ENCODE measurements at regions not wholly inside any gene's neighbourhood (a gene's known extent, or its start where the extent isn't known, plus 50 kb on each side); places are given as distances from the start of the nearest gene placed in this dataset.

GRCh38 chr4:42824278-42824977, 68.1 kb upstream of the GRXCR1 start:
- TF ChIP-seq POLR2A (IDR thresholded peaks at IDR 0.05) (no peak), POLR2AphosphoS5 (IDR thresholded peaks at IDR 0.05) (no peak)
- TF ChIP-seq, protein P1, sequence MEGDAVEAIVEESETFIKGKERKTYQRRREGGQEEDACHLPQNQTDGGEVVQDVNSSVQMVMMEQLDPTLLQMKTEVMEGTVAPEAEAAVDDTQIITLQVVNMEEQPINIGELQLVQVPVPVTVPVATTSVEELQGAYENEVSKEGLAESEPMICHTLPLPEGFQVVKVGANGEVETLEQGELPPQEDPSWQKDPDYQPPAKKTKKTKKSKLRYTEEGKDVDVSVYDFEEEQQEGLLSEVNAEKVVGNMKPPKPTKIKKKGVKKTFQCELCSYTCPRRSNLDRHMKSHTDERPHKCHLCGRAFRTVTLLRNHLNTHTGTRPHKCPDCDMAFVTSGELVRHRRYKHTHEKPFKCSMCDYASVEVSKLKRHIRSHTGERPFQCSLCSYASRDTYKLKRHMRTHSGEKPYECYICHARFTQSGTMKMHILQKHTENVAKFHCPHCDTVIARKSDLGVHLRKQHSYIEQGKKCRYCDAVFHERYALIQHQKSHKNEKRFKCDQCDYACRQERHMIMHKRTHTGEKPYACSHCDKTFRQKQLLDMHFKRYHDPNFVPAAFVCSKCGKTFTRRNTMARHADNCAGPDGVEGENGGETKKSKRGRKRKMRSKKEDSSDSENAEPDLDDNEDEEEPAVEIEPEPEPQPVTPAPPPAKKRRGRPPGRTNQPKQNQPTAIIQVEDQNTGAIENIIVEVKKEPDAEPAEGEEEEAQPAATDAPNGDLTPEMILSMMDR (IDR thresholded peaks at IDR 0.05) = no peak
- no peak for DNase-seq (ENCODE audit: low spot score)
- Histone ChIP-seq H3K9me3 (no peaks in the 10 kb centered on the region), H3K4me1 (replicated peaks) (no peaks in the 10 kb centered on the region), H3K27me3 (replicated peaks; ENCODE audit: insufficient read depth) (no peaks in the 10 kb centered on the region), H3K4me3 (no peak overlapping the region), H3K36me3 (no peaks in the 10 kb centered on the region), H3K27ac (no peak overlapping the region)
- 47% methylated on average over 1 of the region's 1 CpG for whole genome bisulfite sequencing
- intact Hi-C loops (cut with DNase I) = no loop called here

GRCh38 chr4:42821230-42821629, 71.3 kb upstream of the GRXCR1 start:
- H3K27me3 ChIP-seq (replicated peaks; ENCODE audit: insufficient read depth) = no peaks in the 10 kb centered on the region
- DNase-seq (ENCODE audit: low spot score) = no peak
- no peaks in the 10 kb centered on the region for H3K36me3 ChIP-seq
- no peak for TF ChIP-seq POLR2A (IDR thresholded peaks at IDR 0.05)
- TF ChIP-seq POLR2AphosphoS5 (IDR thresholded peaks at IDR 0.05) = no peak
- TF ChIP-seq, protein P1 (IDR thresholded peaks at IDR 0.05) = no peak
- intact Hi-C loops (cut with DNase I) = no loop called here
- no peak overlapping the region for H3K4me3 ChIP-seq
- no peaks in the 10 kb centered on the region for H3K9me3 ChIP-seq
- no peaks in the 10 kb centered on the region for H3K4me1 ChIP-seq (replicated peaks)
- H3K27ac ChIP-seq = no peak overlapping the region

DNA sequence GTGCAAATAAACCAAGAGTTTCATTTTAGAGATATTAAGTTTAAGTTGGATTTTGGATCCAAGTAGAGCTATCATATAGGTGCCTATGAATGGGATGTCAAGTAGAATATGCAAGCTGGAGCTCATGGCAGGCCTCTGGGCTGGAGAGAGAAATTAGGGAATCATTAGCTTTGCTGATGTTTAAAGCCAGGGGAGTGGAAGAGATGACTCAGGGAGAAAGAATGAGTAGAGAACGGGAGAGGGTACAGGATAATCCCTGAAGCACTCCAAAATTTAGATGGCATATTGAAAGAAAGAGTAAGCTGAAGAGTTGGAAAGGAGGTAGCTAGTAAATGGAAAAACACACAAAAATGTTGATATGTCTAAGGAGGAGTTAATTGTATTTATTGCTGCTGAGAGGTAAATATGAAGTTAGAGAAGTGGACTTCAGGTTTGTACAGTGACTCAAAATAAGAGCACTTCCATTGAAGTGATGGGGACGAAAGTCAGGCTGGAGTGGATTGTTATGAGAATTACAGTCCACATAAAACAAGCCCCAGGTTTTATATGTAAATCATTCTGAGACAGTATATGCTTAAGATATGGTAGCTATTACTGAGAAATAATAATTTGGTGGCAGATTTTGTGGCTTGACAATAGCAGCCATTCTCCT, 72.5 kb upstream of the GRXCR1 start:
- Histone ChIP-seq H3K4me3 (no peak overlapping the region), H3K9me3 (no peaks in the 10 kb centered on the region), H3K27me3 (replicated peaks; ENCODE audit: insufficient read depth) (no peaks in the 10 kb centered on the region), H3K4me1 (replicated peaks) (no peaks in the 10 kb centered on the region), H3K36me3 (no peaks in the 10 kb centered on the region), H3K27ac (no peak overlapping the region)
- DNase-seq (ENCODE audit: low spot score) = no peak
- 49% methylated on average over 2 of the region's 2 CpGs for WGBS
- intact Hi-C loops (cut with DNase I) = no loop called here
- no peak for TF ChIP-seq POLR2A (IDR thresholded peaks at IDR 0.05)
- no peak for TF ChIP-seq POLR2AphosphoS5 (IDR thresholded peaks at IDR 0.05)
- TF ChIP-seq, protein P1 (IDR thresholded peaks at IDR 0.05) = no peak

DNA sequence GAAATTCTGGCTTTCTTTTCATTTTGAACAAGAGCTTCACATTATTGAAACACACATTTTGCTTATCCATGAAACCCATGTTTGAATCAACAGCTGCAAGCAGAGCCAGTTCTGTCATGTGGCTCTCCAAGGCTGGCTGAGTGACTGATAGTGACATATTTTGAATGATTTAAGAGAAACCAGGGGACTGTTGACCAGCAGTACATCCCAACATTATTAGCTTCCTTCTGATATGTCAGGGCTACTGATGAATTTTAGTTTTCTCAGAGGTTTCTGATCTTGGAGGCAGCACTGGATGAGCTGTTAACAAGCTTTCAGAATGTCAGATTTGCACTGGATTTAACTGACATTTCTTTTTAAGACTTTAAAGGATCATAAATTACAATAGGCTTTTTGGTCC, 74.6 kb upstream of the GRXCR1 start:
- H3K4me1 ChIP-seq (replicated peaks) = no peaks in the 10 kb centered on the region
- H3K9me3 ChIP-seq = no peaks in the 10 kb centered on the region
- intact Hi-C loops (cut with DNase I) = no loop called here
- no peak overlapping the region for H3K27ac ChIP-seq
- no peak overlapping the region for H3K4me3 ChIP-seq
- TF ChIP-seq, protein P1 (IDR thresholded peaks at IDR 0.05) = no peak
- no peaks in the 10 kb centered on the region for H3K36me3 ChIP-seq
- H3K27me3 ChIP-seq (replicated peaks; ENCODE audit: insufficient read depth) = no peaks in the 10 kb centered on the region
- no peak for DNase-seq (ENCODE audit: low spot score)

DNA sequence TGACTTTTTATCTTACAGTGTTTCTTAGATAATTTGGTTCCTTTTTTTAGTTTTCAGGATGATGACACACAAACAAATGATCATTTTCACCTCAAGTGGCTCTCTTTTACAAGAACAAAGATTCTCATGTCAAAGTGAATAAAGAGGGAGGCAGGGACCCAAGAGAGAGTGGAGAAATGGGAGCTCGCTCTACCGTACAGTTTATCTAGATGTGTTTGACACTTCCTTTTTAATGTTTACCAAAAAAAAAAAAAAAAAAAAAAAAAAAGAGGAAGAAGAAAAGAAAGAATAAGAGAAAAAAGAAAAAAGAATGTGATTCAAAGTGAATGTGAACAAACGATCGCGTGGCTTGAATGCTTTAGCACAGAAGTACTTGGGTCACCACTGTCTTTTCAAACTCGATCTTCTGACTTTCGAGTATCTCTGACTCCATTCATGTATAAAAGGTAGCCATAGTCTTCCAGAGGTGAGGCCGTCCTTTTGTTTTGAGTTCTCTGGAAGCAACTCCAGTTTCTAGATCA, 75.6 kb upstream of the GRXCR1 start:
- TF ChIP-seq, protein P1 (IDR thresholded peaks at IDR 0.05) = no peak
- TF ChIP-seq POLR2AphosphoS5 (IDR thresholded peaks at IDR 0.05) = no peak
- TF ChIP-seq POLR2A (IDR thresholded peaks at IDR 0.05) = no peak
- DNase-seq (ENCODE audit: low spot score) = no peak
- Histone ChIP-seq H3K27me3 (replicated peaks; ENCODE audit: insufficient read depth) (no peaks in the 10 kb centered on the region), H3K36me3 (no peaks in the 10 kb centered on the region), H3K27ac (no peak overlapping the region), H3K4me3 (no peak overlapping the region), H3K9me3 (no peaks in the 10 kb centered on the region), H3K4me1 (replicated peaks) (no peaks in the 10 kb centered on the region)
- WGBS = 78% methylated on average over 8 of the region's 8 CpGs
- intact Hi-C loops (cut with DNase I) = no loop called here
